ENCODE measurements at regions not wholly inside any gene's neighbourhood (a gene's known extent, or its start where the extent isn't known, plus 50 kb on each side); places are given as distances from the start of the nearest gene placed in this dataset.

DNA sequence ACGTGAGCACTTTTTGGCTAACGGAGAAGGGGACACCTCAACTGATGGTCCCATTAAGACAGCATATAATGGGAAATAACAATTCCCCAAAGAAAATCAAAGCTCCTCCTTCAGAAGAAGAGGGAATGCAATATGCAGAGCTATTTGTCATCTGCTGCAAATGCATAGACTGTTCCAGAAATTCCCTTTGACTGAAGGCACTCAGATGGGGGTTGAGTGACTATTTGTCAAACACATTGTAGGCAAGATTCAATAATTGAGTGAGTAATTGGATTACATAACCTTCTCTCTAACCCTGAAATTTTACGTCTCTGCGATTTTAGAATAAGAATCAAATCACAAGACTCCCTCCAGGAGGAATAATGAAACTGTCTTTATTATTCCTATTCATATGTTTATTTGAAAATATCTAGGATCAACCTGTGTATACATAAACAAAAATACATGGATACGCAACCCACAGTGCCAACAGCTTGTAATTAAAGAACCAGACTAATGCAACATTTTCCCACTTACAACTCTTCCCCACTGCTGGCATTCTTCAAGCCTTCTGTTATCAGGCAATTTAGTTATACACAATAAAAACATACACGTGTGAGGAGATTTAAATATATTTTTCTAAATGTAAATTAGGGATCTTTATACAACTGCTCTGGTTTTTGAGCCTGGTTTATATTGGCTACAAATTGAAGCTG, 256.6 kb downstream of the GBA3 start:
- DNase-seq: no peak

DNA sequence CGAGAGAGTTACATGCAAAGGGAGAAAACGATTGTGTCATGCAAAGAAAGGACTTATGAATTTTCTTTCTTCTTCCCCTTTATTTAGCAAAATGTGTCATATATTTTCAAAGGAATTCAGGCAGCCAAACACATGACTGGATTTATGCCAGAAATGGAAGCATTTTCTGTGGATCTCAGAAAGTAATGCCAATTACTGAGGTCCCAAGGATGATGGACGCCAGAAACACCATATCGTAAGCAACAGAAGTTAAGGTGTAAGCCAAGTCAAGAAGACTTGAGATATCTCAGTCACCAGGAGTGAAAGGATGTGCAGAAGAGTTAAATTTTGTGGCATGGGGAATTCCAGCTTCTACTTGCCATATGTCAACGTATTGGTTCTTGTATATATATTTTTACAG, 255.1 kb downstream of the GBA3 start:
- no peak for DNase-seq

DNA sequence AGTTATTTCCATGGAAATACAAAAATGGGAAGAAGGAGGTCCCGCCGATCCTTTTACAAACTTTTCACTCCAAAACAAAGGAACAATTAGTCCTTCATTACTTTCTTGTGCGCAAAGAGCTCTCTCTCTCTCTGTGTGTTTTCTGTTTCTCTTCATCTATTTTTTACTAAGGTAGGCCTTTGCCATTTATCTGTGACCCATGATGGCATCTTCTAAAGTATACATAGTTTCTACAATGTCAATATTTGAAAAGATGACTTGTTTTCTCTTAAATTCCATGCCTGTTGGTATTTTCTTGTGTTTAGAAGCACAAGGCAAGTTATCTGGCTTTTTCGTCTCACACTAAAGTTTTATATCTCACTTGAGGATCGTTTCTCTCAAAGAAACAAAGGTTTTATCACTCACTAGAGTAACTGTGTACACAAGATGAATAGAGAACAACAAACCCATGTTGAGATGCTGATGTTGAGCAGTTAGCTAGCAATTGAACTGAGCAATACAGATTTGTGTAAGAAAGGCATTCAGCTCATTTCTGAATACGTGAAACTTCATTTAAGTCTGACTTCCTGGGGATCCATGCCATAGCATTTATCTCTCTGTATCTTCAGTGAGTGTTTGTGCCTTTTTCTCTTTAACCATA, 250.3 kb downstream of the GBA3 start:
- no peak for DNase-seq

GRCh38 chr4:22941688-22942375, 249.1 kb downstream of the GBA3 start:
- no peak for DNase-seq

- no peak for DNase-seq
These were observed 239.6 kb downstream of the GBA3 start for GRCh38 chr4:22932326-22932725.

GRCh38 chr4:22922426-22922825, 229.7 kb downstream of the GBA3 start:
- no peak for DNase-seq

DNA sequence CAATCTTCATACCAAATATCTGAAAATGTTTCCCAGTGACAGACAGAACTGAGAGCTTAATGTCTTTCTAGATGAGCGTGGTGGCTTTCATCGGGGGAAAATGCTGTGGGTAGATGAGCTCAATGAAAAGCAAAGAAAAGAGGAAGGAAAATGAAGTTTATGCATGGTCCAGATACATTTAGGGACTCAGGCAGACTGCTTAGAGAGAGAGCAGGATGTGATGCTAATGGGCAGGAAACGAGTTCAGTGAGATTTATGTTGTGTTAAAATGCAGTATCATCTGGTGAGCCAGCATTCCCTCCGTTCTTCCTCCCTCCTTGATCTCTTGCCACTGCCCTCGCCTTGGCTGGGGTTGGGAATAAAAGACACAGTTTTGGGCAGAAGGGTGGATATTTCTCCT, 229.2 kb downstream of the GBA3 start:
- no peak for DNase-seq

GRCh38 chr4:22911285-22911684, 218.5 kb downstream of the GBA3 start:
- DNase-seq: no peak

GRCh38 chr4:22910200-22910599, 217.5 kb downstream of the GBA3 start:
- DNase-seq: no peak

- no peak for DNase-seq
These were observed 213.3 kb downstream of the GBA3 start for GRCh38 chr4:22906045-22906444.

DNA sequence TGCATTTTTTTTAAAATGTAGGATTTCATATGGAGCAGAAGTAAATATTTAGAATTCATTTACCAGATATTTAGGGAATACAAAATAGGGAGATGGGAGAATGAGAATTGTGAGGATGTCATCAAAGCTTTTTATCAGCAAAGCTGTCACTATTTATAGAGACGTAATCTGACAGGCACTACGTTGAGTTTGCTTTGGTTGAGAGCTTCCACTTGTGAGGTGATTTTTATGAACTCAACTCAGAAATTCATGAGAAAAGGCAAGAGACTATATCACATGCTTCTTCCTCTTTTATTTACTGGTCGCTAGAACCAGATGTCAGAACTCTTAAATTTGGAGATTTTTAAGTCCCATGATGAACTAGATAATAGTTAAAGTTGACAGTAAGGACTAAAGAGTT, 211.2 kb downstream of the GBA3 start:
- no peak for DNase-seq

GRCh38 chr4:22901631-22902030, 208.9 kb downstream of the GBA3 start:
- DNase-seq: no peak

DNA sequence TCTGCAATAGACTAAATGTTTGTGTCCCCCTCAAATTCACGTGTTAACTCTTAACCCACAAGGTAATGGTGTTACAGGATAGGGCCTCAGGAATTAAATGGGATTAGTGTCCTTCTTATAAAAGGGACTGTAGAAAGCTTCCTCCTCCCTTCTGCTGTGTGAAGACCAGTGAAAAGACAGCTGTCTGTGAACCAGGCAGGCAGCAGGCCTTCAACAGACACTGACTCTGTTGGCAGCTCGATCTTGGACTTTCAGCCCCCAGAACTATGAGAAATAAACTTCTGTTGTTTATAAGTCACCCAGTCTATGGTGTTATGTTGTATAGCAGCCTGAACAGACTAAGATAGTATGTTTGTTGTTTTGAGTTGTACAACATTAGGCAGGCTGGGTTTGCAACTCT, 208.1 kb downstream of the GBA3 start:
- DNase-seq: no peak

- DNase-seq: no peak
These were observed 204.9 kb downstream of the GBA3 start for GRCh38 chr4:22897520-22898108.

- DNase-seq: no peak
These were observed 202.7 kb downstream of the GBA3 start for GRCh38 chr4:22895482-22895881.

DNA sequence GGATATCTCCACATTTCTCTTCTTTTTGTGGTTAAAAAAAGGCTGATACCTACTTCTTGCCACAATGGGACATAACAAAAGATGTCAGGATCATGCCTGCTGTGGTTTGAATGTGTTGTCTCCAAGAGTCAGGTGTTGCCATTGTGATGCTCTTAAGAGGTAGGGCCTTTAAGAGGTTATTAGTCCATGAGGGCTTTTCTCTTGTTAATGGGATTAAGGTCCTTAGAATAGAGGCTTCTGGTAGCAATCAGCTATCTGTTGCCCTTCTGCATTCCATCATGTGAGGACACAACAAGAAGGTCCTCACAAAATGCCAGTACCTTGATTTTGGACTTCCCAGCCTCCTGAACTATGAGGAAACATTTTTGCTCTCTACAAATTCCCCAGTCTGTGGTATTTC, 191.4 kb downstream of the GBA3 start:
- DNase-seq: no peak

DNA sequence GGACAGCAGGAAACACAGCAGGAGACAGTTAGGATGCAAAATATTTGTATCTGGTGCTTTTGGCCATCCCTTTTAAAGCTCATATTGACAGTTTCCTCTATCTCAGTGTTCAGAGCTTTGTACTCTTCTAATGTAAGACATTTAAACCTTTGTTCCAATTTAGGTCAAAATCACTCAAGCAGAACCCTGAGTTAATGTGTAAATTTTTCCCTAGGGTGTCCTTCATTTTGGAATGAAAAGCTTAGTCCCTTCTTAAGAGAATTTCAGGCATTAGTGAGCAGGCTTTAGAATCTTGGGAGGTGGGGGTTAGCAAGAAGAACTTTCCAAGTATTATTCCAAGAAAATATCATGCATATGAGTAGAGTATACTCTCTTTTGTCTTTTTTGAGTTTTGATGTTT, 188.7 kb downstream of the GBA3 start:
- no peak for DNase-seq

- no peak for DNase-seq
These were observed 184.8 kb downstream of the GBA3 start for GRCh38 chr4:22877486-22878052.

DNA sequence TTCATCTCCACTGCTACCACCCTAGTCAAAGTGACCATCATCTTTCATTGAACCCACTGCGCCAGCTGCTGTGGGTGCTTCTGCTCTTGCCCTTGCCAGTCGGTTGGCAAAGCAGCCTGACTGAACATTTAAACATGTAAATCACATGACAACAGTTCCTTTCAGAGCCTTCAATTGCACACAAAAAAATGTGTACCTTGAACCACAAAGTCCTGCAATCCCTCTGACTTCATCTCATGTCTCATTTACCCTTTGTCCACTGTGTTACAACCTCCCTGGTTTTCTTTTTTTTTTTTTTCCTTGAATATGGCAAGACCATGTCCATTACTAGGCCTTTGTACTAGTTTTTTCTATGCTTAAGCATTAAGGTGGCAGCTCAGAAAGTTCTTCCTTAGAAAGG, 183.5 kb downstream of the GBA3 start:
- DNase-seq: no peak

- DNase-seq: no peak
These were observed 183.0 kb downstream of the GBA3 start for GRCh38 chr4:22875587-22876257.

DNA sequence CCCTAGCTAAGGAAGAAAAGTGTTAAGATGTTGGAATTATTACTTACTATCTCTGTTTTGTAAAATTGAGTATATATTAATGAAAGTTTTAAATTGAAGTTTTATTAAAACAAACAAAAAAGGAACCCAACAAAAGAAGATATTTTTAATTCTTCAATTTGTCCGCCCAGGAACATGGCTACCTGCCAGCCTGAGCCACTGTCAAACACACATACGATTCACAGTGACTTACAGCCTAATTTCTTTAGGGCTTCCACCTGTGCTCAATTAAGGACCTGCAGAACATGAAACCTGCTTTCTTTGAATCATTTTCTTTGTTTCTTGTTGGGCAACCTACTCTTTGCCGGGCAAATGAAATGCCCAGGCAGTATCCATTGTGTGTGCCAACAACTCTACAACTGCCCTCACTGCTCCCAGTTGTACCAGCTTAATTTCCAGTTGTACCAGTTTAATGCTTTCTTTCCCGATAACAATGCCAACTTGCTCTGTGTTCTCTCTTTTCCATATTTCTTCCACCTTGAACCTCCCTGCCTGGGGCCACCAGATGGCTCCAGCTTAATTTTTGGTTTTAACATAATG, 181.7 kb downstream of the GBA3 start:
- no peak for DNase-seq

DNA sequence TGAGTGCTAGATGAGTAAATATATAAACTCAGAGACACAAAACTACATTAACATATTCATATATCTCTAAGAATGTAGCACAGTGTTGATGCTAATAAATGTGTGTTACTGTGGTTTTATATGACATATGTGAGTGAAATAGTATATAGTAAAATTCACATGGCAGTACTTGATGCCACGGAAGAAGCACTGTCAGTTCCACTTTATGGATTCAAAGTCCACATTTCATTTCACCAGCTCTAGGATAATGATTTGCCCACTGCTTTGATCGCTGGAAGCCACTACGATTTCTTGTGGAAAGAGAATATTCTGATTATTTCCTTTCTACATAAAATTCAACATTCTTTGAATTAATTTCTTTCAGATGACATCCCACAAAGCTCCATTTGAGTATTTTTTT, 181.2 kb downstream of the GBA3 start:
- DNase-seq: no peak

All from occipital lobe (tissue), 1 donor.